Memory B cell (primary cell): ENCODE measurements at regions not wholly inside any gene's neighbourhood (a gene's known extent, or its start where the extent isn't known, plus 50 kb on each side); places are given as distances from the start of the nearest gene placed in this dataset.
"Not testable (repeated sequence)": the region's sequence is repeated elsewhere in the genome, so short reads cannot be mapped to it uniquely, and the experiment has no call there.

Source experiments
- ATAC-seq: fragments of 150-1000 bp; cut with Tn5 transposase; 2 replicates; pipeline ENCODE4 v1.10.0; 2021; ENCODE audit warnings: low read depth, mild to moderate bottlenecking, moderate library complexity
- DNase-seq, 2 donors: peaks; one replicate each; pipeline ENCODE4 v3.0.0; 2022; ENCODE audit warnings: low spot score in 2 of 2
- H3K27ac Mint-ChIP-seq: one replicate; pipeline ENCODE4 v1.8.0; 2022; ENCODE audit warnings: mild to moderate bottlenecking, moderate library complexity, mixed read lengths
- H3K27me3 Mint-ChIP-seq: one replicate; pipeline ENCODE4 v1.8.0; 2022; ENCODE audit warnings: mixed read lengths
- H3K36me3 Mint-ChIP-seq: one replicate; pipeline ENCODE4 v1.8.0; 2022; ENCODE audit warnings: mild to moderate bottlenecking, mixed read lengths
- H3K4me1 Mint-ChIP-seq: one replicate; pipeline ENCODE4 v1.8.0; 2022; ENCODE audit warnings: mixed read lengths
- H3K4me3 Mint-ChIP-seq: one replicate; pipeline ENCODE4 v1.8.0; 2022; ENCODE audit warnings: mild to moderate bottlenecking, moderate library complexity, mixed read lengths
- H3K9me3 Mint-ChIP-seq: one replicate; pipeline ENCODE4 v1.8.0; 2022; ENCODE audit warnings: mixed read lengths

- H3K36me3 Mint-ChIP-seq, result peaks cover 2% of the 10 kb centered on the region
- H3K9me3 Mint-ChIP-seq, result peaks cover 1% of the 10 kb centered on the region
- peaks cover 2% of the 10 kb centered on the region for H3K27me3 Mint-ChIP-seq
- H3K27ac Mint-ChIP-seq, result no peak overlapping the region
- H3K4me3 Mint-ChIP-seq, result no peak overlapping the region
- DNase-seq (no peak), ATAC-seq (no peak)
- H3K4me1 Mint-ChIP-seq, result no peaks in the 10 kb centered on the region
Observed at GRCh38 chr12:94916663-94917062, 86.8 kb downstream of the NDUFA12 start.

GRCh38 chr12:94909663-94910062 lies 93.8 kb downstream of the NDUFA12 start:
- Mint-ChIP-seq H3K4me3 (no peak overlapping the region), H3K9me3 (no peaks in the 10 kb centered on the region), H3K27ac (no peak overlapping the region), H3K36me3 (no peaks in the 10 kb centered on the region), H3K27me3 (peaks cover 8% of the 10 kb centered on the region), H3K4me1 (no peaks in the 10 kb centered on the region)
- ATAC-seq (no peak), DNase-seq (no peak)

GRCh38 chr12:94905749-94906148 lies 97.7 kb downstream of the NDUFA12 start:
- DNase-seq, H3K27ac Mint-ChIP-seq, H3K27me3 Mint-ChIP-seq, H3K4me3 Mint-ChIP-seq, H3K36me3 Mint-ChIP-seq, ATAC-seq, H3K9me3 Mint-ChIP-seq, H3K4me1 Mint-ChIP-seq: not testable (repeated sequence)

GRCh38 chr12:94900496-94900895 lies 103.0 kb downstream of the NDUFA12 start:
- H3K27ac Mint-ChIP-seq, result no peak overlapping the region
- no peaks in the 10 kb centered on the region for H3K27me3 Mint-ChIP-seq
- ATAC-seq (no peak), DNase-seq (no peak)
- H3K36me3 Mint-ChIP-seq, result no peaks in the 10 kb centered on the region
- H3K9me3 Mint-ChIP-seq, result no peaks in the 10 kb centered on the region
- H3K4me3 Mint-ChIP-seq, result no peak overlapping the region
- peaks cover 3% of the 10 kb centered on the region for H3K4me1 Mint-ChIP-seq

GRCh38 chr12:94898388-94898787 lies 105.1 kb downstream of the NDUFA12 start:
- Mint-ChIP-seq H3K36me3 (no peaks in the 10 kb centered on the region), H3K4me1 (peaks cover 3% of the 10 kb centered on the region), H3K9me3 (no peaks in the 10 kb centered on the region), H3K27ac (no peak overlapping the region), H3K4me3 (no peak overlapping the region), H3K27me3 (peaks cover 3% of the 10 kb centered on the region)
- DNase-seq, result no peak
- no peak for ATAC-seq

- ATAC-seq, result no peak
- no peaks in the 10 kb centered on the region for H3K36me3 Mint-ChIP-seq
Observed at GRCh38 chr12:94892544-94893267, 110.8 kb downstream of the NDUFA12 start.

GRCh38 chr12:94889445-94890210 lies 113.9 kb downstream of the NDUFA12 start:
- H3K4me1 Mint-ChIP-seq, result no peaks in the 10 kb centered on the region

More at GRCh38 chr12:94892544-94893267, 110.8 kb downstream of the NDUFA12 start:
- Mint-ChIP-seq H3K4me1 (no peaks in the 10 kb centered on the region), H3K9me3 (no peaks in the 10 kb centered on the region), H3K27ac (no peak overlapping the region), H3K27me3 (peaks cover 9% of the 10 kb centered on the region), H3K4me3 (no peak overlapping the region)
- DNase-seq, result no peak

GRCh38 chr12:94879542-94879941 lies 124.0 kb downstream of the NDUFA12 start:
- Mint-ChIP-seq H3K4me3 (no peak overlapping the region), H3K36me3 (peaks cover 1% of the 10 kb centered on the region), H3K4me1 (peaks cover 9% of the 10 kb centered on the region), H3K27me3 (peaks cover 14% of the 10 kb centered on the region), H3K27ac (no peak overlapping the region), H3K9me3 (no peaks in the 10 kb centered on the region)
- no peak for DNase-seq
- ATAC-seq, result no peak

More at GRCh38 chr12:94889445-94890210, 113.9 kb downstream of the NDUFA12 start:
- Mint-ChIP-seq H3K27ac (no peak overlapping the region), H3K27me3 (peaks cover 9% of the 10 kb centered on the region), H3K36me3 (no peaks in the 10 kb centered on the region), H3K4me3 (no peak overlapping the region), H3K9me3 (no peaks in the 10 kb centered on the region)
- ATAC-seq, result no peak
- DNase-seq, result no peak

- ATAC-seq (peak; percentile 82), DNase-seq (peak; percentile 30 to 58)
- Mint-ChIP-seq H3K27me3 (peaks cover 14% of the 10 kb centered on the region), H3K4me3 (peak overlapping the region; percentile 27), H3K4me1 (peaks cover 22% of the 10 kb centered on the region), H3K36me3 (peaks cover 1% of the 10 kb centered on the region), H3K9me3 (no peaks in the 10 kb centered on the region), H3K27ac (peak overlapping the region; percentile 25)
Observed at GRCh38 chr12:94875525-94875924, 128.0 kb downstream of the NDUFA12 start.

- no peak for DNase-seq
- no peak for ATAC-seq
- Mint-ChIP-seq H3K9me3 (no peaks in the 10 kb centered on the region), H3K4me3 (peak overlapping the region; percentile 88), H3K27ac (peak overlapping the region; percentile 6), H3K36me3 (peaks cover 1% of the 10 kb centered on the region), H3K4me1 (peaks cover 22% of the 10 kb centered on the region), H3K27me3 (peaks cover 14% of the 10 kb centered on the region)
Observed at GRCh38 chr12:94874518-94875302, 128.8 kb downstream of the NDUFA12 start.

GRCh38 chr12:94873734-94874517 lies 129.6 kb downstream of the NDUFA12 start:
- H3K27me3 Mint-ChIP-seq, result peaks cover 12% of the 10 kb centered on the region
- DNase-seq (peak in 1 of 2 donors; percentile 35), ATAC-seq (peak; percentile 43)
- no peaks in the 10 kb centered on the region for H3K36me3 Mint-ChIP-seq
- H3K27ac Mint-ChIP-seq, result peak overlapping the region; percentile 6
- H3K4me3 Mint-ChIP-seq, result peak overlapping the region; percentile 88
- H3K4me1 Mint-ChIP-seq, result peaks cover 22% of the 10 kb centered on the region
- H3K9me3 Mint-ChIP-seq, result no peaks in the 10 kb centered on the region

GRCh38 chr12:94872971-94873733 lies 130.3 kb downstream of the NDUFA12 start:
- peaks cover 22% of the 10 kb centered on the region for H3K4me1 Mint-ChIP-seq
- H3K27ac Mint-ChIP-seq, result no peak overlapping the region
- H3K9me3 Mint-ChIP-seq, result no peaks in the 10 kb centered on the region
- DNase-seq (peak; percentile 18 to 47), ATAC-seq (peak; percentile 39)
- peaks cover 12% of the 10 kb centered on the region for H3K27me3 Mint-ChIP-seq
- H3K36me3 Mint-ChIP-seq, result no peaks in the 10 kb centered on the region
- H3K4me3 Mint-ChIP-seq, result peak overlapping the region; percentile 71

GRCh38 chr12:94872671-94872970 lies 130.9 kb downstream of the NDUFA12 start:
- Mint-ChIP-seq H3K4me1 (peaks cover 22% of the 10 kb centered on the region), H3K9me3 (no peaks in the 10 kb centered on the region), H3K36me3 (no peaks in the 10 kb centered on the region), H3K27ac (no peak overlapping the region), H3K27me3 (peaks cover 12% of the 10 kb centered on the region), H3K4me3 (peak overlapping the region; percentile 71)
- ATAC-seq (no peak), DNase-seq (no peak)
